Hepatocyte (in vitro differentiated cells): ENCODE measurements at regions not wholly inside any gene's neighbourhood (a gene's known extent, or its start where the extent isn't known, plus 50 kb on each side); places are given as distances from the start of the nearest gene placed in this dataset.

Source experiments
- DNase-seq: peaks from one replicate; pipeline ENCODE4 v3.0.0-alpha.2; 2016; ENCODE audit warnings: low spot score
- H2AFZ ChIP-seq: fragments of 200-600 bp; sonication (generic); 2 replicates; pipeline ENCODE4 v1.6.0; 2016; ENCODE audit warnings: antibody characterized with exemption, mild to moderate bottlenecking
- H3K27ac ChIP-seq: fragments of 200-600 bp; sonication (generic); 2 replicates; pipeline ENCODE4 v1.5.1; 2016; ENCODE audit warnings: mild to moderate bottlenecking
- H3K27me3 ChIP-seq: fragments of 200-600 bp; sonication (generic); 2 replicates; pipeline ENCODE4 v1.6.1; 2016
- H3K36me3 ChIP-seq: fragments of 200-600 bp; sonication (generic); replicated peaks from 2 replicates; pipeline ENCODE4 v1.5.1; 2016; ENCODE audit warnings: low read depth; ENCODE audit not compliant: insufficient read depth
- H3K4me1 ChIP-seq: fragments of 200-600 bp; sonication (generic); 2 replicates; pipeline ENCODE4 v1.5.1; 2016; ENCODE audit warnings: mild to moderate bottlenecking, moderate library complexity; ENCODE audit not compliant: insufficient read depth
- H3K4me2 ChIP-seq: fragments of 200-600 bp; sonication (generic); 2 replicates; pipeline ENCODE4 v1.6.0; 2016
- H3K4me3 ChIP-seq: fragments of 200-600 bp; sonication (generic); 2 replicates; pipeline ENCODE4 v1.5.1; 2016; ENCODE audit warnings: mild to moderate bottlenecking
- H3K79me2 ChIP-seq: fragments of 200-600 bp; sonication (generic); 2 replicates; pipeline ENCODE4 v1.6.0; 2017; ENCODE audit warnings: mild to moderate bottlenecking
- H3K9me2 ChIP-seq: fragments of 200-600 bp; sonication (generic); replicated peaks from 2 replicates; pipeline ENCODE4 v1.6.0; 2017; ENCODE audit warnings: mild to moderate bottlenecking; ENCODE audit not compliant: insufficient read depth
- H3K9me3 ChIP-seq: fragments of 200-600 bp; sonication (generic); 2 replicates; pipeline ENCODE4 v1.5.1; 2016; ENCODE audit warnings: low read depth, mild to moderate bottlenecking
- H4K20me1 ChIP-seq: fragments of 200-600 bp; sonication (generic); 2 replicates; pipeline ENCODE4 v1.6.0; 2016; ENCODE audit warnings: mild to moderate bottlenecking; ENCODE audit not compliant: insufficient read depth, poor library complexity, severe bottlenecking
- EZH2 ChIP-seq: fragments of 200-600 bp; sonication (generic); IDR thresholded peaks from 2 replicates; pipeline ENCODE4 v1.6.1; 2016; ENCODE audit warnings: antibody characterized with exemption, mild to moderate bottlenecking, borderline replicate concordance
- EZH2phosphoT487 ChIP-seq: fragments of 200-600 bp; sonication (generic); IDR thresholded peaks from one replicate; pipeline ENCODE4 v1.6.1; 2018; ENCODE audit warnings: antibody characterized with exemption, mild to moderate bottlenecking, low read depth, moderate library complexity; ENCODE audit not compliant: unreplicated experiment, severe bottlenecking
- WGBS: methylation state at CpG from one replicate; pipeline ENCODE4 v1.1.6; 2016; ENCODE audit warnings: low lambda C conversion rate; ENCODE audit errors: missing lambda C conversion rate; 5-methylcytosine and 5-hydroxymethylcytosine counted together
- TF ChIP-seq, protein P1 (sequence below): fragments of 200-600 bp; sonication (generic); IDR thresholded peaks from 2 replicates; pipeline ENCODE4 v1.5.1; 2016; ENCODE audit warnings: antibody characterized with exemption, mild to moderate bottlenecking; ENCODE audit not compliant: poor library complexity

DNA sequence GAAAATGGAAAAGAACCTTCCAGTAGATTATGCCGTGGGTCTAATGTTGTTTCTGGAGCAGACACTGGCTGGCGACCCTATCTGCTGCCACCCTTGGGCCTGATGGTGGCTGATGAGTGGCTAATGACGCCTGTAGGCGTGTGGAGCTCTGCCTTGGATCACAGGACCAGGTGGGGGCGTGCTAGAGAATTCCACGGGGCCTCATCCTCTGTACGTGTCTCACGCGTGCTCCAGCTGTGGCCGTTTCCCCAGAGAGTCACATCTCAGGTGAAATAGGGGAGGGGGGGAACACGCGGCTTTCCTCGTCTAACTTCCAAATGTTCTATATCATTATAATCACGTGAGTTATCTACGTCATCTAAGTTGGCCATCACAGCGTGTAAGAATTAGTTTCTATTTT is 160.9 kb upstream of the SMIM21 start:
- H3K9me3 ChIP-seq: peaks cover 12% of the 10 kb centered on the region
- H4K20me1 ChIP-seq: no peaks in the 10 kb centered on the region
- H3K79me2 ChIP-seq: no peaks in the 10 kb centered on the region
- no peaks in the 10 kb centered on the region for H3K27me3 ChIP-seq
- no peak overlapping the region for H3K4me2 ChIP-seq
- WGBS: 94% methylated on average over 16 of the region's 16 CpGs
- no peaks in the 10 kb centered on the region for H3K4me1 ChIP-seq
- H3K9me2 ChIP-seq: no peaks in the 10 kb centered on the region
- H3K4me3 ChIP-seq: no peak overlapping the region
- H2AFZ ChIP-seq: no peak overlapping the region
- no peaks in the 10 kb centered on the region for H3K36me3 ChIP-seq
- no peak overlapping the region for H3K27ac ChIP-seq
- TF ChIP-seq, protein P1, sequence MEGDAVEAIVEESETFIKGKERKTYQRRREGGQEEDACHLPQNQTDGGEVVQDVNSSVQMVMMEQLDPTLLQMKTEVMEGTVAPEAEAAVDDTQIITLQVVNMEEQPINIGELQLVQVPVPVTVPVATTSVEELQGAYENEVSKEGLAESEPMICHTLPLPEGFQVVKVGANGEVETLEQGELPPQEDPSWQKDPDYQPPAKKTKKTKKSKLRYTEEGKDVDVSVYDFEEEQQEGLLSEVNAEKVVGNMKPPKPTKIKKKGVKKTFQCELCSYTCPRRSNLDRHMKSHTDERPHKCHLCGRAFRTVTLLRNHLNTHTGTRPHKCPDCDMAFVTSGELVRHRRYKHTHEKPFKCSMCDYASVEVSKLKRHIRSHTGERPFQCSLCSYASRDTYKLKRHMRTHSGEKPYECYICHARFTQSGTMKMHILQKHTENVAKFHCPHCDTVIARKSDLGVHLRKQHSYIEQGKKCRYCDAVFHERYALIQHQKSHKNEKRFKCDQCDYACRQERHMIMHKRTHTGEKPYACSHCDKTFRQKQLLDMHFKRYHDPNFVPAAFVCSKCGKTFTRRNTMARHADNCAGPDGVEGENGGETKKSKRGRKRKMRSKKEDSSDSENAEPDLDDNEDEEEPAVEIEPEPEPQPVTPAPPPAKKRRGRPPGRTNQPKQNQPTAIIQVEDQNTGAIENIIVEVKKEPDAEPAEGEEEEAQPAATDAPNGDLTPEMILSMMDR: no peak
- TF ChIP-seq EZH2phosphoT487 (no peak), EZH2 (no peak)
- DNase-seq: no peak

DNA sequence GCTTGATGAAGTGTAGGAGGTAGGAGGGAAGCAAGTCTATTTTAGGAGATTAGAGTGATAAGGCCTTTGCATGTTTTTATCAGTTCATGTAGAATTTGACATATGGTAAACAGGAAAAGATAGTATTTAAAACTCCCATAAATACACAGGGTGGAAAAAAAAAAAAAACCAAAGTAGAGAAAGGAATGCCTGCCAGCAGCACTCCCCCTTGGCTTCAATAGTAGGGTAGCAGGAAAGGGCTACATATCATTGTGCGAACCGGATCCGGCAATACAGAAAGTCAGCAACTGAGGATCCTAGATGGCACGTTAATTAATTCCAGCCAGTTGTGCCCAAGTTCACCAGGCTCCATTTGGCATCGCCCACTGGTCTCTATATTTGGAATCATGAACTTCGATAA is 159.6 kb upstream of the SMIM21 start:
- H3K4me2 ChIP-seq: no peak overlapping the region
- WGBS: 96% methylated on average over 6 of the region's 6 CpGs
- H2AFZ ChIP-seq: no peak overlapping the region
- H3K79me2 ChIP-seq: no peaks in the 10 kb centered on the region
- no peak overlapping the region for H3K4me3 ChIP-seq
- no peak for DNase-seq
- no peaks in the 10 kb centered on the region for H3K9me2 ChIP-seq
- H3K36me3 ChIP-seq: no peaks in the 10 kb centered on the region
- TF ChIP-seq EZH2: no peak
- TF ChIP-seq, protein P1: no peak
- TF ChIP-seq EZH2phosphoT487: no peak
- no peaks in the 10 kb centered on the region for H3K4me1 ChIP-seq
- H4K20me1 ChIP-seq: no peaks in the 10 kb centered on the region
- peaks cover 4% of the 10 kb centered on the region for H3K9me3 ChIP-seq
- H3K27me3 ChIP-seq: no peaks in the 10 kb centered on the region
- no peak overlapping the region for H3K27ac ChIP-seq

DNA sequence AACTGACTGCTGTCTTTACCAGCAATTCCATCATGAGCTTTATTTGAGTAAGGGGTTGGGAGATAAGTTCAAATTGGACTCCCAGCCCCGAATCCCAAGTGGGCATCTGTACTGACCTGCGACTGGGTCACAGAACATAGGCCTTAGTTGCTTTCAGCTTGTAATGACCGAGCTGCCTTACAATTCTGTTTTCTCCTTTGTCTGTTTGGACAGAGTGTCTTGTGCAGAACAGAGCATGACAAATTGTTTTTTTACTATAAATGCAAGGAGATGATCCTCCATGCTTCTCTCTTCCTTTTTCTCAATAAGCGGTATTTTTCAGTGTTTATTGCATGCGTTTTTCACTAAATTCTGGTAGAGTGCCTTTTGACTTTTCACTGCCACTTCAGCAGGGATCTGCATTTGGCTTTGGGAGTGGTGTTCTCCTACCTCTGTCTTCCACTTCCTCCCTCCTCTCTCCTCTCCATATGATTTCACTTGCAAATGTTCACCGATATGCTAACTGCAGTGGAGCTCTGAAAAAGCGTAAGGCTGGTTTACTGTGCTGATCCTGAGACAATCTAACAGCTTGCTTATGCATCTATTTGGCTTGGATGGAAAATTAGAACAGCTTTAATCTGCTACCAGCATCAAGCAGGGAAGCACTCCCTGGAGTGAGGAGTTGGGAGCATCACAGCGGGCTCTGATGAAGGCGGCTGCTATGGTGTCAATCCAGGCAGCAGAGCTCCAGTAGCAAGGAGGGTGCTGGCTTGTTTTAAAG is 158.8 kb upstream of the SMIM21 start:
- Histone ChIP-seq H3K27ac (no peak overlapping the region), H3K27me3 (no peaks in the 10 kb centered on the region), H3K9me2 (no peaks in the 10 kb centered on the region), H3K9me3 (no peaks in the 10 kb centered on the region), H3K4me3 (no peak overlapping the region), H3K36me3 (no peaks in the 10 kb centered on the region), H3K4me2 (no peak overlapping the region), H3K4me1 (no peaks in the 10 kb centered on the region), H3K79me2 (no peaks in the 10 kb centered on the region), H2AFZ (no peak overlapping the region), H4K20me1 (no peaks in the 10 kb centered on the region)
- WGBS: 79% methylated on average over 9 of the region's 9 CpGs
- DNase-seq: no peak
- no peak for TF ChIP-seq EZH2phosphoT487
- TF ChIP-seq EZH2: no peak
- TF ChIP-seq, protein P1: no peak
